Neuronal stem cell (in vitro differentiated cells): ENCODE measurements at regions not wholly inside any gene's neighbourhood (a gene's known extent, or its start where the extent isn't known, plus 50 kb on each side); places are given as distances from the start of the nearest gene placed in this dataset.

Experiments used
- DNase-seq: peaks from one replicate; pipeline ENCODE4 v3.0.0-alpha.2; 2013; ENCODE audit warnings: low spot score
- H2AFZ ChIP-seq: one replicate; pipeline ENCODE4 v1.6.1; 2013; ENCODE audit warnings: mild to moderate bottlenecking, low read length, inconsistent platforms
- H2AK5ac ChIP-seq: 2 replicates; pipeline ENCODE4 v1.6.1; 2013; ENCODE audit warnings: low read depth, mild to moderate bottlenecking, inconsistent platforms, low read length, moderate library complexity, mixed read lengths
- H2BK120ac ChIP-seq: 2 replicates; pipeline ENCODE4 v1.6.1; 2013; ENCODE audit warnings: low read depth, mild to moderate bottlenecking, inconsistent platforms, low read length, moderate library complexity, mixed read lengths
- H2BK12ac ChIP-seq: one replicate; pipeline ENCODE4 v1.6.1; 2013; ENCODE audit warnings: low read length, inconsistent platforms
- H2BK15ac ChIP-seq: 2 replicates; pipeline ENCODE4 v1.6.1; 2013; ENCODE audit warnings: mild to moderate bottlenecking, low read length, inconsistent platforms, mixed read lengths
- H2BK5ac ChIP-seq: one replicate; pipeline ENCODE4 v1.6.1; 2013; ENCODE audit warnings: inconsistent platforms, mild to moderate bottlenecking, low read length, moderate library complexity
- H3K14ac ChIP-seq: one replicate; pipeline ENCODE4 v1.6.1; 2013; ENCODE audit warnings: low read length, inconsistent platforms
- H3K18ac ChIP-seq: 2 replicates; pipeline ENCODE4 v1.6.1; 2013; ENCODE audit warnings: low read length, inconsistent platforms
- H3K23ac ChIP-seq: 2 replicates; pipeline ENCODE4 v1.6.1; 2013; ENCODE audit warnings: low read depth, mild to moderate bottlenecking, mixed read lengths, low read length, inconsistent platforms; ENCODE audit not compliant: poor library complexity
- H3K27ac ChIP-seq: replicated peaks from 3 replicates; pipeline ENCODE4 v1.5.1; 2013; ENCODE audit warnings: low read length, inconsistent platforms
- H3K27me3 ChIP-seq, 3 experiments: 2 replicates each; pipeline ENCODE4 v1.6.1; 2013; ENCODE audit warnings: low read length in 3 of 3, mild to moderate bottlenecking in 2 of 3, inconsistent platforms in 1 of 3, low read depth in 1 of 3, mixed read lengths in 1 of 3, moderate library complexity in 1 of 3; ENCODE audit not compliant: control insufficient read depth in 3 of 3, insufficient read depth in 3 of 3
- H3K36me3 ChIP-seq, 2 donors: replicated peaks in 1 of 2; 2 replicates each; pipeline ENCODE4 v1.6.1; 2013; ENCODE audit warnings: low read length in 2 of 2; ENCODE audit not compliant: control insufficient read depth in 2 of 2, insufficient read depth in 2 of 2
- H3K4ac ChIP-seq: 2 replicates; pipeline ENCODE4 v1.6.1; 2013; ENCODE audit warnings: inconsistent platforms, mild to moderate bottlenecking, low read length, moderate library complexity
- H3K4me1 ChIP-seq, 2 donors: 1 replicate in 1 of 2; 2 replicates in 1 of 2; pipeline ENCODE4 v1.6.1; 2013; ENCODE audit warnings: low read length in 2 of 2, low read depth in 1 of 2; ENCODE audit not compliant: control insufficient read depth in 2 of 2, insufficient read depth in 1 of 2
- H3K4me2 ChIP-seq: one replicate; pipeline ENCODE4 v1.6.1; 2013; ENCODE audit warnings: mild to moderate bottlenecking, low read length, inconsistent platforms; ENCODE audit not compliant: insufficient read depth, poor library complexity, severe bottlenecking
- H3K4me3 ChIP-seq, 2 donors: 2 replicates each; pipeline ENCODE4 v1.5.1; 2013; ENCODE audit warnings: low read length in 2 of 2, mild to moderate bottlenecking in 2 of 2, inconsistent platforms in 1 of 2, moderate library complexity in 1 of 2
- H3K79me1 ChIP-seq: one replicate; pipeline ENCODE4 v1.6.1; 2013; ENCODE audit warnings: low read depth, mild to moderate bottlenecking, inconsistent platforms, low read length, moderate library complexity
- H3K9ac ChIP-seq: one replicate; pipeline ENCODE4 v1.6.1; 2013; ENCODE audit warnings: mild to moderate bottlenecking, low read depth, low read length, inconsistent platforms; ENCODE audit not compliant: poor library complexity
- H3K9me3 ChIP-seq, 2 donors: replicated peaks in 1 of 2; 2 replicates each; pipeline versions ENCODE3 to v1.6.1; 2013; ENCODE audit warnings: low read length in 2 of 2, mild to moderate bottlenecking in 2 of 2, inconsistent platforms in 1 of 2, low read depth in 1 of 2, mixed read lengths in 1 of 2, moderate library complexity in 1 of 2; ENCODE audit not compliant: control insufficient read depth in 2 of 2, insufficient read depth in 1 of 2
- H4K8ac ChIP-seq: one replicate; pipeline ENCODE4 v1.6.1; 2013; ENCODE audit warnings: low read depth, mild to moderate bottlenecking, inconsistent platforms, low read length, moderate library complexity
- H4K91ac ChIP-seq: one replicate; pipeline ENCODE4 v1.6.1; 2013; ENCODE audit warnings: low read length, low read depth, mild to moderate bottlenecking, inconsistent platforms; ENCODE audit not compliant: poor library complexity
- WGBS, 2 donors: extraction: QIAGEN DNeasy Blood & Tissue Kit; methylation state at CpG; one replicate each; pipeline ENCODE4 v1.1.7; 2013; ENCODE audit warnings: missing lambda C conversion rate in 2 of 2, mixed read lengths in 1 of 2; ENCODE audit not compliant: insufficient read length in 2 of 2, insufficient replicate concordance in 1 of 2; ENCODE audit errors: extremely low coverage in 2 of 2; 5-methylcytosine and 5-hydroxymethylcytosine counted together

DNA sequence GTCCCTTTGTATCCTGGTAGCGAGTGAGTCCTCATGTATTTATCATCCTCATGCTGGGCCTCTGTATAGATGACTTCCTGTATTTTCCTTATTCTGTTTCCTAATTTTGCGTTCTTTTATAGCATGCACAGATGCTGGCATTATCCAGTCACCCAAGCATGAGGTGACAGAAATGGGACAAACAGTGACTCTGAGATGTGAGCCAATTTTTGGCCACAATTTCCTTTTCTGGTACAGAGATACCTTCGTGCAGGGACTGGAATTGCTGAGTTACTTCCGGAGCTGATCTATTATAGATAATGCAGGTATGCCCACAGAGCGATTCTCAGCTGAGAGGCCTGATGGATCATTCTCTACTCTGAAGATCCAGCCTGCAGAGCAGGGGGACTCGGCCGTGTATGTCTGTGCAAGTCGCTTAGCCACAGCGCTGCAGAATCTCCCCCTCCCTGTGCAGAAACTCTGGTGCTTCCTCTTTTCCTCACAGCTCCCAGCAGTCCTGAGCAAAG is 183.1 kb upstream of the PRSS58 start:
- no CpG with 5 or more reads among the region's 9 CpGs for WGBS, 2 donors
- DNase-seq = no peak
- no peak overlapping the region for H3K27ac ChIP-seq

DNA sequence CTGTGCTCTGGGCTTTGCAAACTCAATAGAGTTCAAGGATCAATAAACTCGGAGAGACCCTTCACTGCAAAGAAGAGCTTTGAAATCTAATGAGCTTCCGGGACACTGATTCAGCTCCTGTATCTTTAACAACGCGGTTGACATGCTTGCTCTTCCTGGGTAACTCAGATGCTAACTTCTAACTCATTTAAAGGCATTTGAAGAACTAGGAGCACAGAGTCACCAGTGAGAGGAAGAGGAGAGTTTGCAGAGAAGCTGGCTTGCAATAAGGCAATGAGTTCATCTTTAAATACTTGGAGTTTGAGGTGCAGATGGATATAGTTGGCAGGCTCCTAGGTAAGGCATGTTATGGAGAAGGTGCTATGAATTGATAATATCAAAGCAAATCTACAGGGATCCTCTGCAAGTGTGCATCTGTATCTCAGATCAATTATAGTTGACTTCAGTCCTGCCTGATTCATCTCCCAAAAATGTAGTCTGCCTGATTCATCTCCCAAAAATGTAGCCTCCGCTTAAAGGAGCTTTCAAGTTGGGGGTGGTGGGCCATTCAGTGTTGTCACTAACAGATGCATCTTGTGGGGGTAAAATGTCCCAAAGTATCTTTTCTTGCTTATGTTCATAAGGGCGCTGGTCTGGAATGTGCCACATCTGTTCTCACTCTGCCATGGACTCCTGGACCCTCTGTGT is 182.5 kb upstream of the PRSS58 start:
- Histone ChIP-seq H3K27me3 (no peaks in the 10 kb centered on the region), H3K23ac (no peak overlapping the region), H3K4me2 (no peak overlapping the region), H2BK5ac (no peak overlapping the region), H3K79me1 (no peaks in the 10 kb centered on the region), H3K9me3 (no peaks in the 10 kb centered on the region), H3K36me3 (no peaks in the 10 kb centered on the region), H2BK120ac (no peak overlapping the region), H4K8ac (no peak overlapping the region), H3K4ac (no peak overlapping the region), H2AFZ (no peak overlapping the region), H2BK15ac (no peak overlapping the region), H3K14ac (no peak overlapping the region), H3K9ac (no peak overlapping the region), H3K4me1 (peaks cover 0 to 2% of the 10 kb centered on the region in 2 donors), H2AK5ac (no peak overlapping the region), H3K18ac (no peak overlapping the region), H3K27ac (no peak overlapping the region), H3K4me3 (no peak overlapping the region), H2BK12ac (no peak overlapping the region), H4K91ac (no peak overlapping the region)
- no CpG with 5 or more reads among the region's 6 CpGs for WGBS, 2 donors
- DNase-seq = no peak

More for the DNA sequence above, 183.1 kb upstream of the PRSS58 start:
- Histone ChIP-seq H3K9me3 (no peaks in the 10 kb centered on the region), H2BK12ac (no peak overlapping the region), H2BK5ac (no peak overlapping the region), H3K4me2 (no peak overlapping the region), H2BK120ac (no peak overlapping the region), H3K4me1 (peaks cover 0 to 2% of the 10 kb centered on the region in 2 donors), H3K79me1 (no peaks in the 10 kb centered on the region), H4K8ac (no peak overlapping the region), H3K14ac (no peak overlapping the region), H3K18ac (no peak overlapping the region), H3K4me3 (no peak overlapping the region), H3K27me3 (no peaks in the 10 kb centered on the region), H2BK15ac (no peak overlapping the region), H3K23ac (no peak overlapping the region), H3K9ac (no peak overlapping the region), H3K36me3 (no peaks in the 10 kb centered on the region), H2AK5ac (no peak overlapping the region), H4K91ac (no peak overlapping the region), H2AFZ (no peak overlapping the region), H3K4ac (no peak overlapping the region)

GRCh38 chr7:142439739-142440138 is 181.9 kb upstream of the PRSS58 start:
- Histone ChIP-seq H2BK5ac (no peak overlapping the region), H3K27ac (no peak overlapping the region), H3K4me2 (no peak overlapping the region), H2AFZ (no peak overlapping the region), H3K9me3 (no peaks in the 10 kb centered on the region), H3K4me3 (no peak overlapping the region), H3K27me3 (no peaks in the 10 kb centered on the region), H2BK15ac (no peak overlapping the region), H3K9ac (no peak overlapping the region), H3K4ac (no peak overlapping the region), H2BK120ac (no peak overlapping the region), H2AK5ac (no peak overlapping the region), H2BK12ac (no peak overlapping the region), H3K79me1 (no peaks in the 10 kb centered on the region), H4K8ac (no peak overlapping the region), H3K14ac (no peak overlapping the region), H4K91ac (no peak overlapping the region), H3K36me3 (no peaks in the 10 kb centered on the region), H3K18ac (no peak overlapping the region), H3K4me1 (no peaks in the 10 kb centered on the region), H3K23ac (no peak overlapping the region)
- WGBS, 2 donors = no CpG with 5 or more reads among the region's 4 CpGs
- DNase-seq = no peak

GRCh38 chr7:142438923-142439515 is 181.2 kb upstream of the PRSS58 start:
- Histone ChIP-seq H4K91ac (no peak overlapping the region), H2BK120ac (no peak overlapping the region), H3K4ac (no peak overlapping the region), H2AFZ (no peak overlapping the region), H3K23ac (no peak overlapping the region), H2BK5ac (no peak overlapping the region), H3K27me3 (no peaks in the 10 kb centered on the region), H3K36me3 (no peaks in the 10 kb centered on the region), H3K4me1 (no peaks in the 10 kb centered on the region), H2BK12ac (no peak overlapping the region), H3K18ac (no peak overlapping the region), H4K8ac (no peak overlapping the region), H3K14ac (no peak overlapping the region), H2AK5ac (no peak overlapping the region), H3K27ac (no peak overlapping the region), H3K9ac (no peak overlapping the region), H3K4me3 (no peak overlapping the region), H3K4me2 (no peak overlapping the region), H3K9me3 (no peaks in the 10 kb centered on the region), H3K79me1 (no peaks in the 10 kb centered on the region), H2BK15ac (no peak overlapping the region)
- DNase-seq = no peak
- WGBS, 2 donors = no CpG with 5 or more reads among the region's 8 CpGs
